ENCODE measurements at regions not wholly inside any gene's neighbourhood (a gene's known extent, or its start where the extent isn't known, plus 50 kb on each side); places are given as distances from the start of the nearest gene placed in this dataset.

GRCh38 chr11:28756977-28757376 is 648.8 kb downstream of the METTL15 start:
- FAIRE-seq (no peak), DNase-seq (ENCODE audit: insufficient read length, low spot score) (no peak)
- TF ChIP-seq, protein P1, sequence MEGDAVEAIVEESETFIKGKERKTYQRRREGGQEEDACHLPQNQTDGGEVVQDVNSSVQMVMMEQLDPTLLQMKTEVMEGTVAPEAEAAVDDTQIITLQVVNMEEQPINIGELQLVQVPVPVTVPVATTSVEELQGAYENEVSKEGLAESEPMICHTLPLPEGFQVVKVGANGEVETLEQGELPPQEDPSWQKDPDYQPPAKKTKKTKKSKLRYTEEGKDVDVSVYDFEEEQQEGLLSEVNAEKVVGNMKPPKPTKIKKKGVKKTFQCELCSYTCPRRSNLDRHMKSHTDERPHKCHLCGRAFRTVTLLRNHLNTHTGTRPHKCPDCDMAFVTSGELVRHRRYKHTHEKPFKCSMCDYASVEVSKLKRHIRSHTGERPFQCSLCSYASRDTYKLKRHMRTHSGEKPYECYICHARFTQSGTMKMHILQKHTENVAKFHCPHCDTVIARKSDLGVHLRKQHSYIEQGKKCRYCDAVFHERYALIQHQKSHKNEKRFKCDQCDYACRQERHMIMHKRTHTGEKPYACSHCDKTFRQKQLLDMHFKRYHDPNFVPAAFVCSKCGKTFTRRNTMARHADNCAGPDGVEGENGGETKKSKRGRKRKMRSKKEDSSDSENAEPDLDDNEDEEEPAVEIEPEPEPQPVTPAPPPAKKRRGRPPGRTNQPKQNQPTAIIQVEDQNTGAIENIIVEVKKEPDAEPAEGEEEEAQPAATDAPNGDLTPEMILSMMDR (IDR thresholded peaks at IDR 0.05; ENCODE audit: insufficient read depth, missing control alignments) = no peak

DNA sequence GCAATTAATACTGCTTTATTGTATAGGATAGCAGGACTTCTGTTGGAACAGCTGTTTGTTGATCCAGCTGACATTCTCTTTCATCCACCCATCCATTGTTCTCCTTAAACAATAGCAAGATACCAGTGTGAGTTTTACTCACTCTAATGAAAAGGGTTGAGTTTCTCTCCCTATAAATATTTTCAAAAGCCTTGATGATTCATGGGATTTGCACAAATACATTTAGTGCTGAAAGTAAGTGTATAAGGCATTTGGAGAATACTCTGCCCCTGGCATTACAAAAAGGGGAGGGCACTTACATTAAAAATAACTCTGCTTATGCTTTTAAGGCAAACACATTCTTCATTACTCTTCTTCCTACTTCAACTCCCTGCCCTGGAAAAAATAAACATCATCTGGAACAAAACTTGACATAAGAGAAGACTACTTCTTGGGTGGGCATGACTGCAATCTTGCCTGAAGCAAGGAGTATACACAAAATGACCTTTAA is 634.9 kb downstream of the METTL15 start:
- no peak for FAIRE-seq
- DNase-seq (ENCODE audit: insufficient read length, low spot score) = no peak
- TF ChIP-seq, protein P1 (IDR thresholded peaks at IDR 0.05; ENCODE audit: insufficient read depth, missing control alignments) = no peak

GRCh38 chr11:28739489-28740280 is 631.5 kb downstream of the METTL15 start:
- TF ChIP-seq, protein P1 (IDR thresholded peaks at IDR 0.05; ENCODE audit: insufficient read depth, missing control alignments) = no peak
- no peak for DNase-seq (ENCODE audit: insufficient read length, low spot score)
- FAIRE-seq = no peak

GRCh38 chr11:28738549-28738948 is 630.4 kb downstream of the METTL15 start:
- no peak for DNase-seq (ENCODE audit: insufficient read length, low spot score)

GRCh38 chr11:28736256-28736655 is 628.1 kb downstream of the METTL15 start:
- FAIRE-seq = no peak
- TF ChIP-seq, protein P1 (IDR thresholded peaks at IDR 0.05; ENCODE audit: insufficient read depth, missing control alignments) = no peak
- no peak for DNase-seq (ENCODE audit: insufficient read length, low spot score)

More at GRCh38 chr11:28738549-28738948, 630.4 kb downstream of the METTL15 start:
- TF ChIP-seq, protein P1 (IDR thresholded peaks at IDR 0.05; ENCODE audit: insufficient read depth, missing control alignments) = no peak
- peak; percentile 64 for FAIRE-seq

GRCh38 chr11:28735511-28735910 is 627.3 kb downstream of the METTL15 start:
- DNase-seq (ENCODE audit: insufficient read length, low spot score) (no peak), FAIRE-seq (no peak)

More at GRCh38 chr11:28735511-28735910, 627.3 kb downstream of the METTL15 start:
- TF ChIP-seq, protein P1 (IDR thresholded peaks at IDR 0.05; ENCODE audit: insufficient read depth, missing control alignments) = no peak

Measured in D721Med (cell line).